ENCODE measurements at regions not wholly inside any gene's neighbourhood (a gene's known extent, or its start where the extent isn't known, plus 50 kb on each side); places are given as distances from the start of the nearest gene placed in this dataset.

GRCh38 chr15:70492240-70493177 is 270.8 kb downstream of the UACA start:
- peaks cover 59% of the 10 kb centered on the region for H3K4me1 ChIP-seq (ENCODE audit: insufficient read depth, low read length, poor library complexity, severe bottlenecking)
- H3K4me3 ChIP-seq (ENCODE audit: low read depth, low read length, poor library complexity, severe bottlenecking), result peak overlapping the region; percentile 56
- H3K9me2 ChIP-seq (ENCODE audit: insufficient read depth, low read length), result no peaks in the 10 kb centered on the region
- no peaks in the 10 kb centered on the region for H3K79me2 ChIP-seq (ENCODE audit: insufficient read depth, low read depth, low read length)
- no peaks in the 10 kb centered on the region for H3K36me3 ChIP-seq (ENCODE audit: insufficient read depth, low read length)
- peak overlapping the region; percentile 48; the same call in 1 of the 2 replicates for H2AFZ ChIP-seq (ENCODE audit: low read length)
- DNase-seq (ENCODE audit: low spot score), result peak; percentile 87
- BruUV-seq (replicated peaks), result no TSS peak
- intact Hi-C loops (cut with micrococcal nuclease; ENCODE audit: unreplicated experiment), result loop anchor here (1.0 kb wide), 1 partner anchor 12 kb away; no protein-coding TSS in a partner anchor
- H4K20me1 ChIP-seq (ENCODE audit: insufficient read depth, low read length), result no peaks in the 10 kb centered on the region
- peak overlapping the region; percentile 80 for H3K27ac ChIP-seq (ENCODE audit: low read depth, low read length, poor library complexity, severe bottlenecking)
- TF ChIP-seq EZH2phosphoT487 (IDR thresholded peaks at IDR 0.05; ENCODE audit: borderline replicate concordance, low read depth, low read length) (no peak), CTCF (conservative IDR thresholded peaks at IDR 0.05; ENCODE audit: low read length) (no peak)
- ChIA-PET CTCF (ENCODE audit: unreplicated experiment) (interaction anchor here (1.4 kb wide), 1 partner anchor 11 kb away, joined by 7 read pairs; no protein-coding TSS in a partner anchor), POLR2A (interaction anchor here (0.7 to 3.8 kb wide), 3 partner anchors 13 to 71 kb away, joined by 3 to 36 read pairs (median 3); no protein-coding TSS in a partner anchor)
- peak overlapping the region; percentile 81 for H3K4me2 ChIP-seq (ENCODE audit: low read length)
- no peaks in the 10 kb centered on the region for H3K9me3 ChIP-seq (ENCODE audit: low read length)

- H3K4me1 ChIP-seq (ENCODE audit: insufficient read depth, low read length, poor library complexity, severe bottlenecking), result peaks cover 61% of the 10 kb centered on the region
Observed at GRCh38 chr15:70491641-70492040, 271.7 kb downstream of the UACA start.

More at GRCh38 chr15:70491641-70492040, 271.7 kb downstream of the UACA start:
- Histone ChIP-seq H2AFZ (ENCODE audit: low read length) (peak overlapping the region; percentile 48; the same call in 1 of the 2 replicates), H3K9me2 (ENCODE audit: insufficient read depth, low read length) (no peaks in the 10 kb centered on the region), H3K27ac (ENCODE audit: low read depth, low read length, poor library complexity, severe bottlenecking) (peak overlapping the region; percentile 80), H3K4me2 (ENCODE audit: low read length) (peak overlapping the region; percentile 81), H3K79me2 (ENCODE audit: insufficient read depth, low read depth, low read length) (no peaks in the 10 kb centered on the region), H4K20me1 (ENCODE audit: insufficient read depth, low read length) (no peaks in the 10 kb centered on the region), H3K36me3 (ENCODE audit: insufficient read depth, low read length) (no peaks in the 10 kb centered on the region), H3K9me3 (ENCODE audit: low read length) (no peaks in the 10 kb centered on the region), H3K4me3 (ENCODE audit: low read depth, low read length, poor library complexity, severe bottlenecking) (peak overlapping the region; percentile 56)
- TF ChIP-seq EZH2phosphoT487 (IDR thresholded peaks at IDR 0.05; ENCODE audit: borderline replicate concordance, low read depth, low read length), result no peak
- no peak for TF ChIP-seq CTCF (conservative IDR thresholded peaks at IDR 0.05; ENCODE audit: low read length)
- ChIA-PET CTCF (ENCODE audit: unreplicated experiment) (interaction anchor here (1.4 kb wide), 1 partner anchor 12 kb away, joined by 7 read pairs; no protein-coding TSS in a partner anchor), POLR2A (interaction anchor here (3.8 kb wide), 1 partner anchor 14 kb away, joined by 36 read pairs; no protein-coding TSS in a partner anchor)
- intact Hi-C loops (cut with micrococcal nuclease; ENCODE audit: unreplicated experiment), result loop anchor here (1.0 kb wide), 1 partner anchor 13 kb away; no protein-coding TSS in a partner anchor
- no TSS peak for BruUV-seq (replicated peaks)
- no peak for DNase-seq (ENCODE audit: low spot score)

All from OCI-LY7 (cell line).